ENCODE measurements at regions not wholly inside any gene's neighbourhood (a gene's known extent, or its start where the extent isn't known, plus 50 kb on each side); places are given as distances from the start of the nearest gene placed in this dataset.

- no peak for DNase-seq (ENCODE audit: unreplicated experiment)
- no peak overlapping the region for H3K4me3 Mint-ChIP-seq (ENCODE audit: unreplicated experiment)
- H3K9me3 Mint-ChIP-seq (ENCODE audit: unreplicated experiment), result no peaks in the 10 kb centered on the region
- no peak for TF ChIP-seq CTCF (IDR thresholded peaks at IDR 0.05; ENCODE audit: unreplicated experiment)
- no TSS peak for BruUV-seq (replicated peaks)
- no peaks in the 10 kb centered on the region for H3K27me3 Mint-ChIP-seq (ENCODE audit: insufficient read depth, unreplicated experiment)
- H3K27ac Mint-ChIP-seq (ENCODE audit: low read depth, unreplicated experiment), result no peak overlapping the region
- H3K4me1 Mint-ChIP-seq (ENCODE audit: insufficient read depth, unreplicated experiment), result peaks cover 10% of the 10 kb centered on the region
- intact Hi-C loops (cut with micrococcal nuclease), result no loop called here
- no peaks in the 10 kb centered on the region for H3K36me3 Mint-ChIP-seq (ENCODE audit: insufficient read depth, unreplicated experiment)
- CTCF ChIA-PET, result no interaction called here
- POLR2A ChIA-PET, result no interaction called here
Measured at GRCh38 chr4:108334031-108334430, 165.3 kb upstream of the LEF1 start.

DNA sequence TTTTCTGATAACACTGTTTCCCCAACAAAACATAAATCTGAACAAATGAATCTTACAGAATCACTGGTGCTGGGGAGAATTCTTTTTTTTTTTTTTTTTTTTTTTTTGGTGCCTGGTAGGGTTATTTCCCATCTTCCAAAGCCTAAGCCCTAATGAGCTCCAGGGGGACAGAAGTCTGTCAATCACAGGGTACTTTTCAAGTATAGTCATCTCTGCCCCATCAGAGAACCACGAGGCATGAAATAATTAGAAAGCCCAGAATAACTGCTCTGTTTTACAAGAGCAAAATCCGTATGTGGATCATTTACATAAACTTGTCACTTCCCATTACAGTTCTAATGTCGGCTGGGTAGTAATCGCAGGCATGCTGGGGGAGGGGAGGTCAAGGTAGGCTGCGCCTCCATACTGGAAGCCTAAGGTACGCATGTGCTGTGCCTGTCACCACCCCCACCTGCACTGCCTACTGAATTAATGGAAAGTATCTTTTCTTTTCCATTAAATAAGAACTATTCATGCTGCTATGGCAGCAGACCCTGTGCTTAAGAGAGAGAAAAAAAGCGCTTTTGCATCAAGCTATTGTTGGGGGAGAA, 164.7 kb upstream of the LEF1 start:
- Mint-ChIP-seq H3K9me3 (ENCODE audit: unreplicated experiment) (no peaks in the 10 kb centered on the region), H3K27ac (ENCODE audit: low read depth, unreplicated experiment) (no peak overlapping the region), H3K4me1 (ENCODE audit: insufficient read depth, unreplicated experiment) (peaks cover 7% of the 10 kb centered on the region), H3K4me3 (ENCODE audit: unreplicated experiment) (no peak overlapping the region), H3K36me3 (ENCODE audit: insufficient read depth, unreplicated experiment) (no peaks in the 10 kb centered on the region), H3K27me3 (ENCODE audit: insufficient read depth, unreplicated experiment) (peaks cover 5% of the 10 kb centered on the region)
- intact Hi-C loops (cut with micrococcal nuclease), result no loop called here
- TF ChIP-seq CTCF (IDR thresholded peaks at IDR 0.05; ENCODE audit: unreplicated experiment), result no peak
- DNase-seq (ENCODE audit: unreplicated experiment), result no peak
- ChIA-PET POLR2A (no interaction called here), CTCF (interaction anchor here (0.6 to 1.2 kb wide), 3 partner anchors 14 to 35 kb away, joined by 3 to 4 read pairs (median 3); no protein-coding TSS in a partner anchor)
- no TSS peak for BruUV-seq (replicated peaks)

- Mint-ChIP-seq H3K9me3 (ENCODE audit: unreplicated experiment) (no peaks in the 10 kb centered on the region), H3K27me3 (ENCODE audit: insufficient read depth, unreplicated experiment) (peaks cover 19% of the 10 kb centered on the region), H3K4me1 (ENCODE audit: insufficient read depth, unreplicated experiment) (no peaks in the 10 kb centered on the region), H3K27ac (ENCODE audit: low read depth, unreplicated experiment) (no peak overlapping the region), H3K4me3 (ENCODE audit: unreplicated experiment) (no peak overlapping the region), H3K36me3 (ENCODE audit: insufficient read depth, unreplicated experiment) (no peaks in the 10 kb centered on the region)
- BruUV-seq (replicated peaks), result no TSS peak
- DNase-seq (ENCODE audit: unreplicated experiment), result no peak
- no peak for TF ChIP-seq CTCF (IDR thresholded peaks at IDR 0.05; ENCODE audit: unreplicated experiment)
- ChIA-PET CTCF (interaction anchor here (1.2 kb wide), 1 partner anchor 23 kb away, joined by 4 read pairs; no protein-coding TSS in a partner anchor), POLR2A (interaction anchor here (0.7 to 1.2 kb wide), 2 partner anchors 12 to 23 kb away, joined by 3 read pairs; no protein-coding TSS in a partner anchor)
- intact Hi-C loops (cut with micrococcal nuclease), result no loop called here
Measured at GRCh38 chr4:108331905-108332632, 163.3 kb upstream of the LEF1 start.

DNA sequence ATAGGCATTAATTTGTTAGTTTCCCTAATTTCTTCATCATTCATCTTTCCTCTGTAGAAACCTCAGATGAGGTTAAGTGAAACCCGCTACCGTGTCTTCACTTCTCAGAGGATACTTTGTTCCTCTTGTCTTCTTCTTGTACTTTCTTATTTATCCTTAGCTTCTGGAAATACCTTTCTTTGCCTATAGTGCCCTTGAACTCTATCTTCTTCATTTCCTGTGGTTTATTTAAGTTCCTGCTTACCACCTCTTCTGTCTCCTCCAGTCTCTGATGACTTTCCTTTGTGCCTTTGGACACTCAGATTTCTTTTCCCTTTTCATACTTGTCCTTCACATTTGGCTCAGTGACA, 159.6 kb upstream of the LEF1 start:
- CTCF ChIA-PET, result interaction anchor here (0.6 kb wide), 1 partner anchor 133 kb away, joined by 3 read pairs; no protein-coding TSS in a partner anchor
- POLR2A ChIA-PET, result no interaction called here
- no peak overlapping the region for H3K27ac Mint-ChIP-seq (ENCODE audit: low read depth, unreplicated experiment)
- no peaks in the 10 kb centered on the region for H3K36me3 Mint-ChIP-seq (ENCODE audit: insufficient read depth, unreplicated experiment)
- H3K9me3 Mint-ChIP-seq (ENCODE audit: unreplicated experiment), result no peaks in the 10 kb centered on the region
- intact Hi-C loops (cut with micrococcal nuclease), result no loop called here
- no peaks in the 10 kb centered on the region for H3K4me1 Mint-ChIP-seq (ENCODE audit: insufficient read depth, unreplicated experiment)
- no peak overlapping the region for H3K4me3 Mint-ChIP-seq (ENCODE audit: unreplicated experiment)
- DNase-seq (ENCODE audit: unreplicated experiment), result no peak
- H3K27me3 Mint-ChIP-seq (ENCODE audit: insufficient read depth, unreplicated experiment), result peaks cover 19% of the 10 kb centered on the region
- TF ChIP-seq CTCF (IDR thresholded peaks at IDR 0.05; ENCODE audit: unreplicated experiment), result no peak
- BruUV-seq (replicated peaks), result no TSS peak
